Non-pigmented ciliary epithelial cell (primary cell): ENCODE measurements at regions not wholly inside any gene's neighbourhood (a gene's known extent, or its start where the extent isn't known, plus 50 kb on each side); places are given as distances from the start of the nearest gene placed in this dataset.

Experiments
- DNase-seq: peaks from one replicate; pipeline ENCODE4 v3.0.0-alpha.2; 2010; ENCODE audit warnings: low read depth

GRCh38 chrX:39953879-39954278 lies 143.9 kb downstream of the BCOR start:
- DNase-seq = no peak

GRCh38 chrX:39954851-39955250 lies 142.9 kb downstream of the BCOR start:
- no peak for DNase-seq

GRCh38 chrX:39955625-39956024 lies 142.1 kb downstream of the BCOR start:
- DNase-seq = no peak

GRCh38 chrX:39956803-39957394 lies 140.9 kb downstream of the BCOR start:
- DNase-seq = no peak

GRCh38 chrX:39957816-39958566 lies 139.8 kb downstream of the BCOR start:
- DNase-seq = no peak

GRCh38 chrX:39958850-39959249 lies 138.9 kb downstream of the BCOR start:
- DNase-seq = no peak

GRCh38 chrX:39960219-39960618 lies 137.5 kb downstream of the BCOR start:
- DNase-seq = no peak

GRCh38 chrX:39961441-39961840 lies 136.3 kb downstream of the BCOR start:
- no peak for DNase-seq

GRCh38 chrX:39965051-39965573 lies 132.6 kb downstream of the BCOR start:
- DNase-seq = no peak

GRCh38 chrX:39966176-39966575 lies 131.6 kb downstream of the BCOR start:
- no peak for DNase-seq

- DNase-seq = no peak
Measured at GRCh38 chrX:39967348-39967747, 130.4 kb downstream of the BCOR start.

- DNase-seq = no peak
Measured at GRCh38 chrX:39969099-39969818, 128.5 kb downstream of the BCOR start.

- DNase-seq = no peak
Measured at GRCh38 chrX:39969819-39970504, 127.8 kb downstream of the BCOR start.

GRCh38 chrX:39971760-39972159 lies 126.0 kb downstream of the BCOR start:
- DNase-seq = no peak

- no peak for DNase-seq
Measured at GRCh38 chrX:39972340-39972739, 125.4 kb downstream of the BCOR start.

GRCh38 chrX:39973810-39974209 lies 123.9 kb downstream of the BCOR start:
- DNase-seq = no peak

- no peak for DNase-seq
Measured at GRCh38 chrX:39974270-39974669, 123.5 kb downstream of the BCOR start.

- DNase-seq = no peak
Measured at GRCh38 chrX:39975101-39975925, 122.4 kb downstream of the BCOR start.

- DNase-seq = no peak
Measured at GRCh38 chrX:39981946-39982345, 115.8 kb downstream of the BCOR start.

GRCh38 chrX:39982948-39983347 lies 114.8 kb downstream of the BCOR start:
- DNase-seq = no peak

- peak; percentile 42 for DNase-seq
Measured at GRCh38 chrX:39983715-39984114, 114.0 kb downstream of the BCOR start.
